Activated CD8-positive, alpha-beta T cell treated with anti-CD3 and anti-CD28 coated beads, Interleukin-2, amount 10 ng/mL, durations not matched to agents 7 days and 5 days (primary cell): ENCODE measurements at regions not wholly inside any gene's neighbourhood (a gene's known extent, or its start where the extent isn't known, plus 50 kb on each side); places are given as distances from the start of the nearest gene placed in this dataset.
"Not testable (repeated sequence)": the region's sequence is repeated elsewhere in the genome, so short reads cannot be mapped to it uniquely, and the experiment has no call there.

Experiments used
- ATAC-seq: fragments of 150-1000 bp; cut with Tn5 transposase; one replicate; pipeline ENCODE4 v1.10.0; 2021; ENCODE audit warnings: moderate library complexity
- CTCF ChIA-PET: fragments of 350-600 bp; sonication (Branson Sonifier 250); formaldehyde crosslinking; loops from one replicate; lab custom pipeline; 2021; ENCODE audit warnings: antibody characterized with exemption; lab: Charles Lee
- POLR2A ChIA-PET: fragments of 350-600 bp; sonication (Branson Sonifier 250); formaldehyde crosslinking; loops from one replicate; lab custom pipeline; 2021; ENCODE audit warnings: antibody characterized with exemption; lab: Charles Lee
- DNase-seq: peaks from one replicate; pipeline ENCODE4 v3.0.0-alpha.2; 2020
- H3K27ac Mint-ChIP-seq: one replicate; pipeline ENCODE4 v1.8.0; 2021; ENCODE audit warnings: mild to moderate bottlenecking, mixed read lengths
- H3K27me3 Mint-ChIP-seq: one replicate; pipeline ENCODE4 v1.8.0; 2021; ENCODE audit warnings: low read depth, mixed read lengths
- H3K36me3 Mint-ChIP-seq: one replicate; pipeline ENCODE4 v1.8.0; 2021; ENCODE audit warnings: low read depth, mixed read lengths
- H3K4me1 Mint-ChIP-seq: one replicate; pipeline ENCODE4 v1.8.0; 2021; ENCODE audit warnings: low read depth, mixed read lengths
- H3K4me3 Mint-ChIP-seq: one replicate; pipeline ENCODE4 v1.8.0; 2021; ENCODE audit warnings: mild to moderate bottlenecking, mixed read lengths
- H3K9me3 Mint-ChIP-seq: one replicate; pipeline ENCODE4 v1.8.0; 2022; ENCODE audit warnings: mixed read lengths; ENCODE audit not compliant: insufficient read depth

DNA sequence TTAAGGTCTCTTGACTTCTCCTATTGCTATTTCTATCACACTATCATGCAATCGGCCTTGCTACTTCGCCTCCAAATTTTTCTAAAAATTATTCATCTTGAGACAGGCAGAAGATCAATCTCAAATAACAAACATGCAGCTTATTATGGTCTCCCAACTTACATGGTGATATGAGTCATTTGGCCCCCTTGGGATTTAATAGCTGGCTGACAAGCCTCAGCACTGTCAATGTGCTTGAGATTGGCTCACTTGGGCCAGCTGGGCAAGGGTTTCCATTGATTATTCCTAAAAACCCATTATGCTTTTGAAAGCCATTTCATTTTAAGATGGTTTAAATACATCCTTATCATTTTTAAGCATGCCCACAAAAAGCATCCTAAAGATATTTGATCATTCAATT lies 224.5 kb upstream of the NFIA start:
- Mint-ChIP-seq H3K36me3 (no peaks in the 10 kb centered on the region), H3K27me3 (peaks cover 6% of the 10 kb centered on the region), H3K9me3 (no peaks in the 10 kb centered on the region), H3K4me3 (no peak overlapping the region), H3K4me1 (no peaks in the 10 kb centered on the region), H3K27ac (no peak overlapping the region)
- ChIA-PET POLR2A (no interaction called here), CTCF (no interaction called here)
- ATAC-seq: no peak
- DNase-seq: no peak

DNA sequence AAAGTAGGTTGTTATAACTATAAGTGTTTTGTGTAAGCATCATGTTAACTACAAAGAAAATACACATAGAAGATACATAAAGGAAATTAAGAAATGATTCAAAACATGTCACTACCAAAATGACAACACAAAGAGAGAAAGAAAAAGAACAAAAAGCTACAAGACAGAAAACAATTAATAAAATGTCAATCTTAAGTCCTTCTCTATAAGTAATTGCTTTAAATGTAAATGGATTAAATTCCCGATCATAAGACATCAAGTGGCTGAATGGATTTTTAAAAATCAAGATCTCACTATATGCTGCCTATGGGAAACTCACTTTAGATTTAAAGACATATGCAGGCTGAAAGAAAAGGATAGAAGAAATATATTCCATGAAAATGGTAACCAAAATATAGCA lies 232.3 kb upstream of the NFIA start:
- peaks cover 6% of the 10 kb centered on the region for H3K27me3 Mint-ChIP-seq
- ChIA-PET CTCF (interaction anchor here (1.1 to 2.9 kb wide), 2 partner anchors 193 to 228 kb away, joined by 3 to 19 read pairs; no protein-coding TSS in a partner anchor), POLR2A (no interaction called here)
- H3K36me3 Mint-ChIP-seq: no peaks in the 10 kb centered on the region
- H3K27ac Mint-ChIP-seq: no peak overlapping the region
- no peaks in the 10 kb centered on the region for H3K4me1 Mint-ChIP-seq
- ATAC-seq (no peak), DNase-seq (no peak)
- H3K9me3 Mint-ChIP-seq: no peaks in the 10 kb centered on the region
- no peak overlapping the region for H3K4me3 Mint-ChIP-seq

DNA sequence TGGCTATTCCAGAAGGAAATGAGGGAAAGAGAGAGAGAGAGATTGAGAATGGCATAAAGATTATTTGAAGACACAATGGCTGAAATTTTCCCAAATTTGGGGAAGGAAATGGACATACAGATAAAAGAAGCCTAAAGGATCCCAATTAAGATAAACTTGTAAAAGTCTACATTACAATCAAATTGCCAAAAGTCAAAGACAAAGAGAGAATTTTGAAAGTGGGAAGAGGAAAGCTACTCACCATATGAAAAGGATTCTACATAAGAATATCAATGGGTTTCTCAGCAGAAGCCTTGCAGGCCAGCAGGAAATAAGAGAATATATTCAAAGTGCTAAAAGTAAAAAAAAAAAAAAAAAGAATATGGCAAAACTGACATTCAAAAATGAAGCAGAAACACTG lies 233.0 kb upstream of the NFIA start:
- POLR2A ChIA-PET: no interaction called here
- Mint-ChIP-seq H3K36me3 (no peaks in the 10 kb centered on the region), H3K9me3 (no peaks in the 10 kb centered on the region), H3K27me3 (peaks cover 4% of the 10 kb centered on the region), H3K4me3 (no peak overlapping the region), H3K4me1 (no peaks in the 10 kb centered on the region), H3K27ac (no peak overlapping the region)
- CTCF ChIA-PET: interaction anchor here (1.0 to 2.9 kb wide), 5 partner anchors 193 to 739 kb away, joined by 3 to 19 read pairs (median 3); no protein-coding TSS in a partner anchor
- DNase-seq: no peak
- ATAC-seq: no peak

DNA sequence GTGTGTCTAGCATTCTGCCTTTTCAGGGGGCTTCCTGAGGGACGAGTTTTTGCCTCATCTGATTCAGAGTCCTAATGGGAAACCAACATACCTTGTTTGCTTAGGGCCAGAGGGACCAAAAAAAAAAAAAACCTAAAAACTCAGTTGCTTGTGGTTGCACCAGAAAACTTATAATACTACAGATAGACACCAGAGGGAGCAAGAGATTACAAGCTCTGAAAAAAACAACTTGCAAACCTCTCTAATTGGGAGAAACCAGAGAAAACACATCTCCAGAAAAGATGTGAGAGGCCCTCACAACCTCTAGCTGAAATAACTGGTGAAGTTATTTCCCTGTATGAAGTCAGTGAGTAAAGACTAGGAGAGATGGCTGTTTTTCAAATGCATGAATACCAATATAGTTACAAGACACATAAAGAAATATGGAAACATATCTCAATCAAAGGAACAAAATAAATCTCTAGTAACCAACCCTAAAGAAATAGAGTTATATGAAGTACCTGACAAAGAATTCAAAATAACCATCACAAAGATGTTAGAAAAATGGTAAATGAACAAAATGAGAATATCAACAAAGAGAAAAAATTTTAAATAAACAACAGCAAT lies 233.7 kb upstream of the NFIA start:
- ATAC-seq: no peak
- POLR2A ChIA-PET: no interaction called here

DNA sequence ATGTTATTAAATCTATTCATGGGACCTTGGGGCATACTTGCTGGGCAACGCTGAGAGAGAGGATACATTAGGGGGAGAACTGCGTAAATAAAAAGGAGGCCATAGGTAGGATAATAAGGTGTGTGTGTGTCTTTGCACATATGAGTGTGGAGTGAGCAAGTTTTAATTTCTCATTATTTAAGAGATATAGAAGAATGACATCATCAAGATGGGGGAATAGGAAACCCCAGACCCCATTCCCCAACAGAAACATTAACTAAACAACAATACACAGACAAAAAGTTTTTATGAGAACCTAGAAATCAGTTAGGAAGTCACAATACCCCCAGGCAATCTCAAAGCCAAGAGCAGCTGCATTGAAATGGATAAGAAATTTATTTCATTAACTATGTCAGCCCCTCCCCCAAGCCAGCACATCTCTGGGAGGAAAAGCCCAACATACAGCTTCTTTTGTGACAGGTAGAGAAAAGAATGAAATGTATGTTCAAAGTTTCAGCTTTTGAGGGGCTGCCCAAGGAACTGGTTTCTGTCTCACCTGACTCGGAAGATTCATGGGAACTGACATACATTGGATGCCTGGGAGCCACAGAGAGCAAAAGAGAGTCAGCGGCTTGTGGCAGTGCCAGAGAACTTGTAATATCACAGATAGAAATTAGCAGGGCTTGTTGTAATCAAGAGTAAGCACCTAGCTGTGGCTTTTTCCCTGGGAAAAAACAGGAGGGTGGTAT lies 234.3 kb upstream of the NFIA start:
- Mint-ChIP-seq H3K9me3 (no peaks in the 10 kb centered on the region), H3K27ac (no peak overlapping the region), H3K36me3 (no peaks in the 10 kb centered on the region), H3K4me3 (no peak overlapping the region), H3K4me1 (no peaks in the 10 kb centered on the region), H3K27me3 (peaks cover 2% of the 10 kb centered on the region)
- ChIA-PET CTCF (interaction anchor here (0.7 to 2.9 kb wide), 7 partner anchors 192 to 877 kb away, joined by 3 to 19 read pairs (median 3); no protein-coding TSS in a partner anchor), POLR2A (no interaction called here)
- no peak for ATAC-seq
- no peak for DNase-seq

More for the DNA sequence above, 233.7 kb upstream of the NFIA start:
- no peaks in the 10 kb centered on the region for H3K9me3 Mint-ChIP-seq
- no peak overlapping the region for H3K4me3 Mint-ChIP-seq
- no peak overlapping the region for H3K27ac Mint-ChIP-seq
- no peak for DNase-seq
- CTCF ChIA-PET: interaction anchor here (0.7 to 2.9 kb wide), 8 partner anchors 191 to 877 kb away, joined by 3 to 19 read pairs (median 3); no protein-coding TSS in a partner anchor
- H3K36me3 Mint-ChIP-seq: no peaks in the 10 kb centered on the region
- peaks cover 4% of the 10 kb centered on the region for H3K27me3 Mint-ChIP-seq
- no peaks in the 10 kb centered on the region for H3K4me1 Mint-ChIP-seq

DNA sequence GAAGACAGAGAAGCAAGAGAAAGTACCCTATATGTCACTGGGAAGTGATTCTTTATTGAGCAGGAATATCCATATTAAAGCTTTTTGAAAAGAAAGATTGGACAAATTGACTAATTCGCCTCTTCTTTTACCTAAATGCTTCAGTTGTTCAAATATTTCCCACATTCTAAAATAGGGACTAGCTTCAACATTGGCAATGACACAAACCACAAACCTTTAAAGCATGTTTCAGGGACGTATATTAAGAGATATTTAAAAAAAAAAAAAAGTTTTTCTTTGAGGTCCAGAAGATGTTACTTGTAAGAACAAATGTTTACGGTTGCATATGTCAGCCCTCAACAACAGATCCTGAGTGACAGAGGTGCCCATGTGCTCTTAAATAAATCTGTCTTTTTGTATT lies 235.0 kb upstream of the NFIA start:
- POLR2A ChIA-PET: no interaction called here

DNA sequence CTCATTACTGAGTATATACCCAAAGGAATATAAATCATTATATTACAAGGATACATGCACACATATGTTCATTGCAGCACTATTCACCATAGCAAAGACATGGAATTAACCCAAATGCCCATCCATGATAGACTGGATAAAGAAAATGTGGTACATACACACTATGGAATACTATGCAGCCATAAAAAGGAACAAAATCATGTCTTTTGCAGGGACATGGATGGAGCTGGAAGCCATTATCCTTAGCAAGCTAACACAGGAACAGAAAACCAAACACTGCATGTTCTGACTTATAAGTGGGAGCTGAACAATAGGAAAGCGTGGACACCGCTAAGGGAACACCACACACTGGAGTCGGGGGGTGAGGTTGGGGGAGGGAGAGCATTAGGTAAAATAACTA lies 236.7 kb upstream of the NFIA start:
- H3K27ac Mint-ChIP-seq, POLR2A ChIA-PET, H3K4me3 Mint-ChIP-seq, H3K9me3 Mint-ChIP-seq, DNase-seq, H3K4me1 Mint-ChIP-seq, ATAC-seq, CTCF ChIA-PET, H3K36me3 Mint-ChIP-seq, H3K27me3 Mint-ChIP-seq: not testable (repeated sequence)

More for the DNA sequence above, 235.0 kb upstream of the NFIA start:
- H3K4me3 Mint-ChIP-seq: no peak overlapping the region
- ATAC-seq: no peak
- no peaks in the 10 kb centered on the region for H3K36me3 Mint-ChIP-seq
- peaks cover 2% of the 10 kb centered on the region for H3K27me3 Mint-ChIP-seq
- no peaks in the 10 kb centered on the region for H3K4me1 Mint-ChIP-seq
- no peak for DNase-seq
- H3K27ac Mint-ChIP-seq: no peak overlapping the region
- H3K9me3 Mint-ChIP-seq: no peaks in the 10 kb centered on the region
- CTCF ChIA-PET: no interaction called here

DNA sequence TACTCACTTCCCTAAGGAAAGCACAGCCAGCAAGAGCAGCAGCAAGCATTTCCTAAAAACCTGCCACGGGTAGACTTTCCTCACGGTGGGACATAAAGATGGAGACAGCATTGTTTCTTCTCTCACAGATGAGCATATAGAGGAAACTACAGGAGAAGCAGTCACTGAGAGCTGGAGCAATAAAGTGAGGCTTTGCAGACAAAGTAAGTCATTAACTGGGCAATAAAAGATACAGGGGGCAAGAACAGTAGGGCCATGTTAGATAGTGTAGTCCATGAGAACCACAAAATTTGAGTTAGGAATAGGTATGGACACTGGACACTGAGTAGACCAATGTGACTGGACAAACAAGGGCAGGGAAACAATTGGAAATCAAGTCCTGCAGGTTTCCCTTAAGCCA lies 240.1 kb upstream of the NFIA start:
- Mint-ChIP-seq H3K27ac (no peak overlapping the region), H3K27me3 (peaks cover 3% of the 10 kb centered on the region), H3K4me1 (no peaks in the 10 kb centered on the region), H3K4me3 (no peak overlapping the region), H3K36me3 (no peaks in the 10 kb centered on the region), H3K9me3 (no peaks in the 10 kb centered on the region)
- DNase-seq (no peak), ATAC-seq (no peak)
- ChIA-PET CTCF (no interaction called here), POLR2A (no interaction called here)

DNA sequence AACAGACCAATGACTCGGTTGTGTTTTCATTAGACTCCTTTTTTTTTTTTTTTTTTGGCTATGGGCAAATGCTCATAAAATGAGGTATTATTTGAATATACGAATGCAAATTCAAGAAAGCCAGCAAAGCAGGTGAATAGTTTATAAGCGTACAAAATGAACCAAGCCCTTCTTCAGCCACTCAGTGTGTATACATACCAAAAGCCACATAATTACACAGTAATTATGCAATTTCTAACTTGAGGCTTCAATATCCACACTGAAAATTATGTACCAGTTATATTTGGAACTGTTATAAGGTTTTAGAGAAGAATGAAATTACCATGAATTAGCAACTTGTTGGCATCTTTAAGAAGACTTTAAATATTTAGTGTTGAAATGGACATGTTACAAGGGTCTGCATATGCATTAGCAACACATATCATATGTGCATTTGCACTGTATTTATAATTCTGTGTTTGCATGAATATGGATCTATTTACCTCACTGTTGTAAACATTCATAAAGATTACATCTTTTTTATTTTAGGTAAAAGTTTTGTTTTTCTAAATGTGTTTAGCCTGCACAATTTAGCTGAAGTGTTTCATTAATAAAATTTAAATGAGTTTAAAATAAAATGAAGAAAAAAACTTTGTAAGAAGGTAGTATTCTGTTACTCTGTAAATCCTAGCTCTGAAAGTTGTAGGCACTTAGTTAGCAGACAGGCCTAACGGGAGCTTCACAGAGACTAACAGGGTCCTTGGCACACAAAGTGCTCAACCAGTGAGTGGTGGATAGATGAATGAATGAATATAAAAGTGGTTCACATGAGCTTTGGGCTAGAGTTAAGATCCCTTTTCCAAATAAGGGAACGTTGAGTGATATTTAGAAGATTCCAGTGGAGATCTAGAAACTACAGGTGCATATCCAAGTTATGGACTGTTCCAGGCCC lies 241.0 kb upstream of the NFIA start:
- no peaks in the 10 kb centered on the region for H3K4me1 Mint-ChIP-seq
- peaks cover 3% of the 10 kb centered on the region for H3K27me3 Mint-ChIP-seq
- CTCF ChIA-PET: no interaction called here
- no peak overlapping the region for H3K27ac Mint-ChIP-seq
- ATAC-seq (no peak), DNase-seq (no peak)
- POLR2A ChIA-PET: no interaction called here
- no peak overlapping the region for H3K4me3 Mint-ChIP-seq
- H3K36me3 Mint-ChIP-seq: no peaks in the 10 kb centered on the region
- H3K9me3 Mint-ChIP-seq: no peaks in the 10 kb centered on the region

DNA sequence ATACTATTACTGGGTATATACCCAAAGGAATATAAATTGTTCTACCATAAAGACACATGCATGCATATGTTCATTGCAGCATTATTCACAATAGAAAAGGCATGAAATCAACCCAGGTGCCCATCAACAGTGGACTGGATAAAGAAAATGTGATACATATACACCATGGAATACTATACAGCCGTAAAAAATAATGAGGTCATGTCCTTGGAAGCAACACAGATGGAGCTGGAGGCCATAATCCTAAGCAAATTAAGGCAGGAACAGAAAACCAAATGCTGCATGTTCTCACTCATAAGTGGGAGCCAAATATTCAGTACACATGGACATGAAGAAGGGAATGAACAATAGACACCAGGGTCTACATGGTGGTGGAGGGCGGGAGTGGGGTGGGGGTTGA lies 241.9 kb upstream of the NFIA start:
- H3K4me3 Mint-ChIP-seq, H3K4me1 Mint-ChIP-seq, H3K27me3 Mint-ChIP-seq, H3K9me3 Mint-ChIP-seq, DNase-seq, ATAC-seq, CTCF ChIA-PET, POLR2A ChIA-PET, H3K36me3 Mint-ChIP-seq, H3K27ac Mint-ChIP-seq: not testable (repeated sequence)

DNA sequence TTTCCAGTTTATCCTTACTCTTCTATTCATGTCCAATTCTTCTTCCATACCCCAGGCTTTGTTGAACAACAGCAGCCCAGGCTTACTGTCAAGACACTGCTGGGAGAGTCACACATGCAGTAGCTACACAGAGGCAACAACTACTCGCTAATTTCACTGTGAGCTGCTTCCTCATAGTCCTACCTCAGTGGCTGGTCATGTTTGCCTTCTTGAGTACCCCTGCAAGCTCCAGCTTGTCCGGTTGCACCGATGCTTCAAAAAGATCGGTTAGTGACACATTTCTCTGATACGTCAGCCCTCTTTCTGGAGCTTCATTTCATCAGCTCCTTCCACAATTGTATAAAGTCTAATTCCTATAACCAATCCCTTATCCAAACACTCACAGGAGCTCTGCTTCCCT lies 246.7 kb upstream of the NFIA start:
- Mint-ChIP-seq H3K36me3 (no peaks in the 10 kb centered on the region), H3K27me3 (peaks cover 13% of the 10 kb centered on the region), H3K4me3 (no peak overlapping the region), H3K4me1 (peaks cover 16% of the 10 kb centered on the region), H3K27ac (no peak overlapping the region), H3K9me3 (no peaks in the 10 kb centered on the region)
- ChIA-PET POLR2A (interaction anchor here (0.6 kb wide), 1 partner anchor 413 kb away, joined by 4 read pairs; no protein-coding TSS in a partner anchor), CTCF (no interaction called here)
- DNase-seq (no peak), ATAC-seq (no peak)
